H1 (cell line): ENCODE measurements at regions not wholly inside any gene's neighbourhood (a gene's known extent, or its start where the extent isn't known, plus 50 kb on each side); places are given as distances from the start of the nearest gene placed in this dataset.

ENCODE experiments used
- CTCF ChIA-PET: fragments of 300-600 bp; sonication (Branson Sonifier 250); formaldehyde crosslinking; loops from one replicate; lab custom pipeline; 2021; ENCODE audit not compliant: partially characterized antibody; lab: Charles Lee
- POLR2A ChIA-PET: fragments of 300-600 bp; sonication (Branson Sonifier 250); formaldehyde crosslinking; loops from one replicate; lab custom pipeline; 2021; ENCODE audit warnings: inconsistent platforms; ENCODE audit not compliant: partially characterized antibody; lab: Charles Lee
- DNase-seq, 2 experiments: peaks; one replicate each; pipeline versions ENCODE4 v3.0.0 to v3.0.0-alpha.2; 2010 to 2022; ENCODE audit warnings: low spot score in 2 of 2, low read depth in 1 of 2, mixed read lengths in 1 of 2
- FAIRE-seq: peaks from 2 replicates; lab custom pipeline; 2011; peaks lifted over from hg19 to GRCh38; lab: Jason Lieb, UNC
- H2AFZ ChIP-seq: 2 replicates; pipeline ENCODE4 v1.8.1; 2012; ENCODE audit warnings: low read length, inconsistent platforms
- H2AK5ac ChIP-seq: 2 replicates; pipeline ENCODE4 v1.6.1; 2013; ENCODE audit warnings: low read depth, low read length
- H2BK120ac ChIP-seq: replicated peaks from 2 replicates; pipeline ENCODE3; 2013; ENCODE audit warnings: low read depth, low read length, inconsistent platforms
- H2BK12ac ChIP-seq: 2 replicates; pipeline ENCODE4 v1.6.1; 2013; ENCODE audit warnings: low read depth, low read length
- H2BK15ac ChIP-seq: 2 replicates; pipeline ENCODE4 v1.6.1; 2013; ENCODE audit warnings: low read length
- H2BK20ac ChIP-seq: 2 replicates; pipeline ENCODE4 v1.6.1; 2013; ENCODE audit warnings: low read length
- H2BK5ac ChIP-seq: 2 replicates; pipeline ENCODE4 v1.6.1; 2013; ENCODE audit warnings: low read depth, low read length
- H3K14ac ChIP-seq: 2 replicates; pipeline ENCODE4 v1.6.1; 2013; ENCODE audit warnings: inconsistent platforms; ENCODE audit not compliant: insufficient read length
- H3K18ac ChIP-seq: 2 replicates; pipeline ENCODE4 v1.6.1; 2013; ENCODE audit warnings: low read length; ENCODE audit errors: extremely low read depth
- H3K23ac ChIP-seq: 2 replicates; pipeline ENCODE4 v1.6.1; 2013; ENCODE audit warnings: inconsistent platforms; ENCODE audit not compliant: insufficient read length
- H3K23me2 ChIP-seq: 2 replicates; pipeline ENCODE4 v1.6.1; 2013; ENCODE audit warnings: low read depth, low read length
- H3K27ac ChIP-seq: 2 replicates; pipeline ENCODE4 v1.6.1; 2011; ENCODE audit warnings: low read depth, low read length, inconsistent platforms
- H3K27me3 ChIP-seq, 4 experiments: replicated peaks in 1 of 4; 1 replicate in 1 of 4; 2 replicates in 3 of 4; pipeline versions ENCODE4 v1.6.1 to v1.8.1; 2011 to 2013; ENCODE audit warnings: low read length in 3 of 4, mild to moderate bottlenecking in 3 of 4, inconsistent platforms in 2 of 4, mixed read lengths in 2 of 4, moderate library complexity in 1 of 4; ENCODE audit not compliant: control insufficient read depth in 3 of 4, insufficient read depth in 3 of 4; ENCODE audit errors: extremely low read depth in 1 of 4
- H3K36me3 ChIP-seq, 4 experiments: 2 replicates each; pipeline versions ENCODE4 v1.6.1 to v1.8.1; 2011 to 2013; ENCODE audit warnings: mild to moderate bottlenecking in 4 of 4, low read length in 3 of 4, moderate library complexity in 2 of 4, control low read depth in 1 of 4, inconsistent platforms in 1 of 4; ENCODE audit not compliant: insufficient read depth in 4 of 4, control insufficient read depth in 2 of 4
- H3K4ac ChIP-seq: replicated peaks from 2 replicates; pipeline ENCODE3; 2013; ENCODE audit warnings: low read length, low read depth, mixed read lengths, inconsistent platforms; ENCODE audit not compliant: insufficient read length
- H3K4me1 ChIP-seq, 4 experiments: replicated peaks in 1 of 4; 1 replicate in 1 of 4; 2 replicates in 3 of 4; pipeline versions ENCODE4 v1.6.1 to v1.8.1; 2011 to 2013; ENCODE audit warnings: low read length in 3 of 4, inconsistent platforms in 2 of 4, mixed read lengths in 1 of 4; ENCODE audit not compliant: insufficient read depth in 4 of 4, control insufficient read depth in 3 of 4
- H3K4me2 ChIP-seq, 2 experiments: 2 replicates each; pipeline versions ENCODE4 v1.6.1 to v1.8.1; 2011 to 2013; ENCODE audit warnings: low read depth in 2 of 2, low read length in 2 of 2, control low read depth in 1 of 2, inconsistent platforms in 1 of 2, mild to moderate bottlenecking in 1 of 2; ENCODE audit not compliant: insufficient read depth in 1 of 2
- H3K4me3 ChIP-seq, 4 experiments: fragments of 200-600, 300-600 bp in 1 of 4; sonication (generic), shearing (Covaris generic), sonication (Bioruptor Twin) in 1 of 4; 2 replicates each; pipeline versions ENCODE4 v1.5.1 to v1.8.1; 2011 to 2016; ENCODE audit warnings: low read length in 4 of 4, low read depth in 3 of 4, control low read depth in 2 of 4, inconsistent platforms in 2 of 4, mild to moderate bottlenecking in 2 of 4, mixed read lengths in 1 of 4, moderate library complexity in 1 of 4; ENCODE audit not compliant: insufficient read depth in 2 of 4; ENCODE audit errors: extremely low read depth in 1 of 4
- H3K56ac ChIP-seq: replicated peaks from 2 replicates; pipeline ENCODE3; 2013; ENCODE audit warnings: low read depth, mild to moderate bottlenecking, mixed read lengths, low read length, inconsistent platforms; ENCODE audit not compliant: insufficient read length
- H3K79me1 ChIP-seq: 2 replicates; pipeline ENCODE4 v1.6.1; 2013; ENCODE audit warnings: low read depth, low read length, control low read depth
- H3K79me2 ChIP-seq, 2 experiments: 2 replicates each; pipeline versions ENCODE4 v1.6.1 to v1.8.1; 2012 to 2013; ENCODE audit warnings: low read length in 2 of 2, mild to moderate bottlenecking in 2 of 2, inconsistent platforms in 1 of 2; ENCODE audit not compliant: insufficient read depth in 2 of 2, control insufficient read depth in 1 of 2
- H3K9ac ChIP-seq, 4 experiments: replicated peaks in 1 of 4; 1 replicate in 1 of 4; 2 replicates in 3 of 4; pipeline versions ENCODE4 v1.6.1 to v1.8.1; 2011 to 2013; ENCODE audit warnings: low read depth in 3 of 4, low read length in 3 of 4, control low read depth in 2 of 4, mild to moderate bottlenecking in 2 of 4, moderate library complexity in 2 of 4, inconsistent platforms in 1 of 4; ENCODE audit errors: extremely low read depth in 1 of 4
- H3K9me3 ChIP-seq, 2 experiments: 2 replicates each; pipeline versions ENCODE4 v1.6.1 to v1.8.1; 2012 to 2013; ENCODE audit warnings: mild to moderate bottlenecking in 2 of 2, moderate library complexity in 2 of 2, control low read depth in 1 of 2, inconsistent platforms in 1 of 2, low read depth in 1 of 2, low read length in 1 of 2, mixed read lengths in 1 of 2; ENCODE audit not compliant: insufficient read depth in 2 of 2
- H4K20me1 ChIP-seq, 2 experiments: replicated peaks in 1 of 2; 2 replicates each; pipeline versions ENCODE3 to v1.8.1; 2011 to 2013; ENCODE audit warnings: inconsistent platforms in 2 of 2, low read length in 2 of 2, mild to moderate bottlenecking in 1 of 2; ENCODE audit not compliant: insufficient read depth in 2 of 2, control insufficient read depth in 1 of 2
- H4K5ac ChIP-seq: 2 replicates; pipeline ENCODE4 v1.6.1; 2013; ENCODE audit warnings: low read length, low read depth, mixed read lengths, inconsistent platforms; ENCODE audit not compliant: insufficient read length
- H4K8ac ChIP-seq: 2 replicates; pipeline ENCODE4 v1.8.0; 2013; ENCODE audit warnings: mild to moderate bottlenecking, moderate library complexity, low read length, inconsistent platforms; ENCODE audit not compliant: insufficient read depth; ENCODE audit errors: extremely low read depth
- H4K91ac ChIP-seq: replicated peaks from 2 replicates; pipeline ENCODE3; 2013; ENCODE audit warnings: low read length, mixed read lengths, inconsistent platforms; ENCODE audit not compliant: insufficient read length
- CTBP2 ChIP-seq: IDR thresholded peaks from 2 replicates; pipeline ENCODE4 v1.7.0; 2011; ENCODE audit warnings: borderline replicate concordance, mild to moderate bottlenecking, moderate library complexity, mixed read lengths, low read length; ENCODE audit not compliant: insufficient read depth, insufficient read length
- EP300 ChIP-seq, 2 experiments: IDR thresholded peaks; 1 replicate in 1 of 2; 2 replicates in 1 of 2; pipeline ENCODE4 v1.6.1; 2011 to 2012; ENCODE audit warnings: low read depth in 2 of 2, low read length in 2 of 2, mild to moderate bottlenecking in 2 of 2, borderline replicate concordance in 1 of 2, inconsistent platforms in 1 of 2, moderate library complexity in 1 of 2
- GABPA ChIP-seq: IDR thresholded peaks from 2 replicates; pipeline ENCODE4 v1.6.1; 2011; ENCODE audit warnings: mild to moderate bottlenecking, low read length, moderate library complexity, borderline replicate concordance; ENCODE audit not compliant: insufficient read depth
- JUN ChIP-seq: IDR thresholded peaks from 2 replicates; pipeline ENCODE4 v1.6.1; 2011; ENCODE audit warnings: low read depth, mild to moderate bottlenecking, improper control_type of control experiment, low read length
- KDM1A ChIP-seq: fragments of 200-600, 300-600 bp; sonication (generic); IDR thresholded peaks from 2 replicates; pipeline ENCODE4 v1.7.1; 2016; ENCODE audit warnings: mild to moderate bottlenecking, low read length, borderline replicate concordance
- USF2 ChIP-seq: IDR thresholded peaks from 2 replicates; pipeline ENCODE4 v1.6.1; 2011; ENCODE audit warnings: low read length, improper control_type of control experiment
- WGBS, 2 experiments: shearing (Covaris generic) in 1 of 2; methylation state at CpG; one replicate each; pipeline versions ENCODE4 v1.1.6 to v1.1.7; 2013 to 2015; ENCODE audit warnings: low lambda C conversion rate in 2 of 2, mixed read lengths in 2 of 2, inconsistent platforms in 1 of 2, low coverage in 1 of 2, missing lambda C conversion rate in 1 of 2; ENCODE audit not compliant: insufficient replicate concordance in 2 of 2, insufficient coverage in 1 of 2, insufficient read length in 1 of 2; ENCODE audit errors: extremely low coverage in 1 of 2, missing lambda C conversion rate in 1 of 2; 5-methylcytosine and 5-hydroxymethylcytosine counted together

GRCh38 chr13:80574113-80574850 is 233.4 kb upstream of the SPRY2 start:
- no peaks in the 10 kb centered on the region for H3K27me3 ChIP-seq
- no peaks in the 10 kb centered on the region; a peak in 2 of 7 replicates for H3K4me1 ChIP-seq
- H4K91ac ChIP-seq: no peak overlapping the region
- no peak overlapping the region for H3K4me3 ChIP-seq
- H3K23ac ChIP-seq: no peak overlapping the region
- H2BK5ac ChIP-seq: no peak overlapping the region
- H3K36me3 ChIP-seq: no peaks in the 10 kb centered on the region
- no peaks in the 10 kb centered on the region; a peak in 1 of 4 replicates for H3K9me3 ChIP-seq
- H4K20me1 ChIP-seq: no peaks in the 10 kb centered on the region
- ChIA-PET CTCF (interaction anchor here (0.8 kb wide), 1 partner anchor 54 kb away, joined by 3 read pairs; no protein-coding TSS in a partner anchor), POLR2A (no interaction called here)
- no peak overlapping the region for H3K18ac ChIP-seq
- H2BK12ac ChIP-seq: no peak overlapping the region
- H3K9ac ChIP-seq: no peak overlapping the region
- DNase-seq (no peak), FAIRE-seq (no peak)
- H2BK15ac ChIP-seq: no peak overlapping the region
- H3K79me2 ChIP-seq: no peaks in the 10 kb centered on the region
- no peak overlapping the region for H2BK20ac ChIP-seq
- WGBS, 2 experiments: 82% methylated on average over 6 of the region's 6 CpGs; no CpG with 5 or more reads in 1 of the 2 experiments
- no peak overlapping the region for H4K8ac ChIP-seq
- no peak overlapping the region for H3K14ac ChIP-seq
- no peak overlapping the region for H3K27ac ChIP-seq
- TF ChIP-seq KDM1A (no peak), CTBP2 (no peak), GABPA (no peak), USF2 (no peak), EP300 (IDR thresholded peaks at IDR 0.05; ENCODE audit: borderline replicate concordance in 1 of 2, low read depth in 2 of 2, low read length in 2 of 2) (no peak), JUN (no peak)
- no peak overlapping the region for H2AFZ ChIP-seq
- no peak overlapping the region for H2BK120ac ChIP-seq
- no peaks in the 10 kb centered on the region for H3K79me1 ChIP-seq
- no peak overlapping the region for H3K56ac ChIP-seq
- no peak overlapping the region for H3K4ac ChIP-seq
- H2AK5ac ChIP-seq: no peak overlapping the region
- H4K5ac ChIP-seq: no peak overlapping the region
- H3K23me2 ChIP-seq: no peaks in the 10 kb centered on the region
- H3K4me2 ChIP-seq: no peak overlapping the region
